Tibial nerve (tissue), 4 donors: ENCODE measurements at regions not wholly inside any gene's neighbourhood (a gene's known extent, or its start where the extent isn't known, plus 50 kb on each side); places are given as distances from the start of the nearest gene placed in this dataset.

ENCODE experiments used
- DNase-seq, 2 donors: peaks; one replicate each; pipeline ENCODE4 v3.0.0-alpha.2; 2019; ENCODE audit warnings: low spot score in 2 of 2
- H3K27ac ChIP-seq, 4 donors: fragments of 200-600 bp; sonication (generic) in 3 of 4; one replicate each; pipeline ENCODE4 v1.5.1; 2017 to 2019; ENCODE audit warnings: mild to moderate bottlenecking in 1 of 4
- H3K27me3 ChIP-seq, 2 donors: fragments of 200-600 bp; sonication (generic) in 1 of 2; one replicate each; pipeline versions ENCODE4 v1.5.1 to v1.6.0; 2017 to 2019
- H3K36me3 ChIP-seq, 3 donors: fragments of 200-600 bp; sonication (generic); one replicate each; pipeline ENCODE4 v1.5.1; 2018 to 2019
- H3K4me1 ChIP-seq, 4 donors: fragments of 200-600 bp; sonication (generic) in 3 of 4; one replicate each; pipeline ENCODE4 v1.5.1; 2017 to 2019
- H3K4me3 ChIP-seq, 4 donors: fragments of 200-600 bp; sonication (generic) in 3 of 4; one replicate each; pipeline ENCODE4 v1.5.1; 2017 to 2019; ENCODE audit warnings: mild to moderate bottlenecking in 1 of 4, moderate library complexity in 1 of 4
- H3K9me3 ChIP-seq, 4 donors: fragments of 200-600 bp; sonication (generic) in 3 of 4; one replicate each; pipeline ENCODE4 v1.5.1; 2017 to 2019
- CTCF ChIP-seq, 5 experiments: fragments of 200-600 bp in 3 of 5; fragments of 450-650 bp in 2 of 5; sonication (generic) in 3 of 5; IDR thresholded peaks; one replicate each; pipeline ENCODE4 v1.5.1; 2016 to 2019; ENCODE audit warnings: antibody characterized with exemption in 5 of 5, mild to moderate bottlenecking in 3 of 5, moderate library complexity in 2 of 5
- EP300 ChIP-seq, 2 donors: sonication (generic); formaldehyde crosslinking; IDR thresholded peaks; one replicate each; pipeline ENCODE4 v1.6.1; 2017; ENCODE audit warnings: antibody characterized with exemption in 2 of 2, mild to moderate bottlenecking in 1 of 2
- POLR2A ChIP-seq, 2 donors: fragments of 450-650 bp; IDR thresholded peaks; one replicate each; pipeline ENCODE4 v1.6.1; 2017; ENCODE audit warnings: antibody characterized with exemption in 2 of 2, mild to moderate bottlenecking in 2 of 2, moderate library complexity in 2 of 2
- WGBS, 2 donors: methylation state at CpG; one replicate each; pipeline ENCODE4 v1.1.5; 2018; 5-methylcytosine and 5-hydroxymethylcytosine counted together

GRCh38 chr12:130102266-130102665 is 60.0 kb upstream of the FZD10 start:
- Histone ChIP-seq H3K27me3 (no peaks in the 10 kb centered on the region), H3K36me3 (no peaks in the 10 kb centered on the region), H3K4me3 (no peak overlapping the region), H3K27ac (no peak overlapping the region), H3K4me1 (peaks cover 0 to 18% (median 0%) of the 10 kb centered on the region in 4 donors), H3K9me3 (no peaks in the 10 kb centered on the region)
- WGBS, 2 donors = 81 to 86% methylated on average over 3 of the region's 3 CpGs
- TF ChIP-seq CTCF (IDR thresholded peaks at IDR 0.05) (no peak), EP300 (IDR thresholded peaks at IDR 0.05) (no peak), POLR2A (IDR thresholded peaks at IDR 0.05) (no peak)
- no peak for DNase-seq

- no peak overlapping the region for H3K27ac ChIP-seq
- H3K4me1 ChIP-seq = peaks cover 0 to 18% (median 0%) of the 10 kb centered on the region in 4 donors
- H3K36me3 ChIP-seq = no peaks in the 10 kb centered on the region
- 2% methylated on average over 16 of the region's 16 CpGs for WGBS, 2 donors
- TF ChIP-seq EP300 (IDR thresholded peaks at IDR 0.05) (no peak), POLR2A (IDR thresholded peaks at IDR 0.05) (no peak), CTCF (IDR thresholded peaks at IDR 0.05) (no peak)
- H3K9me3 ChIP-seq = peaks cover 0 to 9% (median 0%) of the 10 kb centered on the region in 4 donors
- no peak overlapping the region for H3K4me3 ChIP-seq
- H3K27me3 ChIP-seq = no peaks in the 10 kb centered on the region
- no peak for DNase-seq
Measured at GRCh38 chr12:130104571-130105106, 57.6 kb upstream of the FZD10 start.

- TF ChIP-seq POLR2A (IDR thresholded peaks at IDR 0.05) = no peak
- Histone ChIP-seq H3K9me3 (peaks cover 0 to 11% (median 0%) of the 10 kb centered on the region in 4 donors), H3K36me3 (no peaks in the 10 kb centered on the region), H3K27me3 (no peaks in the 10 kb centered on the region), H3K4me3 (no peak overlapping the region), H3K4me1 (peaks cover 0 to 5% (median 0%) of the 10 kb centered on the region in 4 donors), H3K27ac (no peak overlapping the region)
- WGBS, 2 donors = 88 to 89% methylated on average over 16 of the region's 16 CpGs
- no peak for DNase-seq
Measured at GRCh38 chr12:130109062-130109945, 53.0 kb upstream of the FZD10 start.

- DNase-seq = no peak
- Histone ChIP-seq H3K4me3 (no peak overlapping the region), H3K9me3 (peaks cover 0 to 13% (median 0%) of the 10 kb centered on the region in 4 donors), H3K27ac (no peak overlapping the region), H3K27me3 (no peaks in the 10 kb centered on the region), H3K4me1 (no peaks in the 10 kb centered on the region), H3K36me3 (no peaks in the 10 kb centered on the region)
- WGBS, 2 donors = 57 to 59% methylated on average over 8 of the region's 8 CpGs
- no peak for TF ChIP-seq POLR2A (IDR thresholded peaks at IDR 0.05)
- no peak for TF ChIP-seq EP300 (IDR thresholded peaks at IDR 0.05)
- TF ChIP-seq CTCF (IDR thresholded peaks at IDR 0.05) = no peak
Measured at GRCh38 chr12:130110914-130111313, 51.4 kb upstream of the FZD10 start.

- no peak for TF ChIP-seq POLR2A (IDR thresholded peaks at IDR 0.05)
- TF ChIP-seq CTCF (IDR thresholded peaks at IDR 0.05) = no peak
- TF ChIP-seq EP300 (IDR thresholded peaks at IDR 0.05) = no peak
- Histone ChIP-seq H3K4me1 (no peaks in the 10 kb centered on the region), H3K27me3 (no peaks in the 10 kb centered on the region), H3K9me3 (peaks cover 0 to 13% (median 0%) of the 10 kb centered on the region in 4 donors), H3K27ac (no peak overlapping the region), H3K4me3 (no peak overlapping the region), H3K36me3 (no peaks in the 10 kb centered on the region)
- WGBS, 2 donors = 36 to 63% methylated on average over 6 of the region's 6 CpGs
- no peak for DNase-seq
Measured at GRCh38 chr12:130111965-130112496, 50.2 kb upstream of the FZD10 start.
